ENCODE measurements at regions not wholly inside any gene's neighbourhood (a gene's known extent, or its start where the extent isn't known, plus 50 kb on each side); places are given as distances from the start of the nearest gene placed in this dataset.

DNA sequence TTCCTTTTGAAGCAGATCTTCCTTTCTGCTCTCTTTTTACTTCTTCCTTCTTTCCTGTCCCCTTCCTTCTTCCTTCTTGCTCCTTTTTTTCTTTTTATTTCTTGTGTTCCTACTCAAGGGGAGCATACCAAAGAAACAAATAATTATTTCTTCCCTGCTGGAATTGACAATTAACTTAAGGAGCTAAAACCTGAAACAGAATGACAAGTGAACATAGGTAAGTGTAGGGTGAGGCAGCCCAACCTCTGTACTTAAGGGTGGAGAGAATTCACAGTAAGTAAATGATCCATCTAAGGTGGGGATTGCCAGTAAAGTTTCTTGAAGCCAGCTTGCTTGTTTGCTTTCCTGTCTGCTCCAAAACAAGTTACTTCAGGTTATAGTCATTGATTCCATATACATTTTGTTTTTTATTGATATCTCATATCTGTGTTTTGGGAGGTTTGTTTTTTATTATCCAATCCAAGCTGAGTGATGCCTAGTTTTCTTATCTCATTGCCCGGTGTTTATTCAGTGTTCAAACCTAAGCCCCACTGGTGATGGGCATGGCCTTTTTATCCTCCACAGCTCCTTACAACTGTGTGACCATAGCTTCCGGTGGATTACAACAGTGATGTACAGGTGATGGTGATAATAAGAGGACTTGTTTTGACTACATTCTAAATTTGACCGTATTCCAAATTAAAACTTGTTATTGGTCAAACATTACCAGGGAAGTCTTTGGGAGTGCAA lies 133.2 kb upstream of the IVNS1ABP start:
- Histone ChIP-seq H3K4me3 (replicated peaks; ENCODE audit: insufficient read depth, low read length) (no peak overlapping the region), H3K27me3 (ENCODE audit: insufficient read depth, poor library complexity, severe bottlenecking) (no peaks in the 10 kb centered on the region), H3K27ac (replicated peaks) (no peak overlapping the region)
- TF ChIP-seq, protein P1, sequence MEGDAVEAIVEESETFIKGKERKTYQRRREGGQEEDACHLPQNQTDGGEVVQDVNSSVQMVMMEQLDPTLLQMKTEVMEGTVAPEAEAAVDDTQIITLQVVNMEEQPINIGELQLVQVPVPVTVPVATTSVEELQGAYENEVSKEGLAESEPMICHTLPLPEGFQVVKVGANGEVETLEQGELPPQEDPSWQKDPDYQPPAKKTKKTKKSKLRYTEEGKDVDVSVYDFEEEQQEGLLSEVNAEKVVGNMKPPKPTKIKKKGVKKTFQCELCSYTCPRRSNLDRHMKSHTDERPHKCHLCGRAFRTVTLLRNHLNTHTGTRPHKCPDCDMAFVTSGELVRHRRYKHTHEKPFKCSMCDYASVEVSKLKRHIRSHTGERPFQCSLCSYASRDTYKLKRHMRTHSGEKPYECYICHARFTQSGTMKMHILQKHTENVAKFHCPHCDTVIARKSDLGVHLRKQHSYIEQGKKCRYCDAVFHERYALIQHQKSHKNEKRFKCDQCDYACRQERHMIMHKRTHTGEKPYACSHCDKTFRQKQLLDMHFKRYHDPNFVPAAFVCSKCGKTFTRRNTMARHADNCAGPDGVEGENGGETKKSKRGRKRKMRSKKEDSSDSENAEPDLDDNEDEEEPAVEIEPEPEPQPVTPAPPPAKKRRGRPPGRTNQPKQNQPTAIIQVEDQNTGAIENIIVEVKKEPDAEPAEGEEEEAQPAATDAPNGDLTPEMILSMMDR (IDR thresholded peaks at IDR 0.05; ENCODE audit: insufficient read depth, low read length): no peak
- TF ChIP-seq SPI1 (IDR thresholded peaks at IDR 0.05; ENCODE audit: borderline replicate concordance, low read depth): no peak
- TF ChIP-seq GABPA (IDR thresholded peaks at IDR 0.05; ENCODE audit: low read depth): no peak
- no peak for TF ChIP-seq REST (IDR thresholded peaks at IDR 0.05; ENCODE audit: insufficient replicate concordance, low read depth)
- TF ChIP-seq POLR2AphosphoS5 (IDR thresholded peaks at IDR 0.05; ENCODE audit: low read depth): no peak
- no peak for DNase-seq (ENCODE audit: low read depth in 1 of 2, low spot score in 1 of 2)

GRCh38 chr1:185449378-185450059 lies 132.5 kb upstream of the IVNS1ABP start:
- TF ChIP-seq SPI1 (IDR thresholded peaks at IDR 0.05; ENCODE audit: borderline replicate concordance, low read depth) (no peak), GABPA (IDR thresholded peaks at IDR 0.05; ENCODE audit: low read depth) (no peak), REST (IDR thresholded peaks at IDR 0.05; ENCODE audit: insufficient replicate concordance, low read depth) (no peak), POLR2AphosphoS5 (IDR thresholded peaks at IDR 0.05; ENCODE audit: low read depth) (no peak)
- TF ChIP-seq, protein P1 (IDR thresholded peaks at IDR 0.05; ENCODE audit: insufficient read depth, low read length): no peak
- no peak for DNase-seq (ENCODE audit: low read depth in 1 of 2, low spot score in 1 of 2)
- Histone ChIP-seq H3K27ac (replicated peaks) (no peak overlapping the region), H3K4me3 (replicated peaks; ENCODE audit: insufficient read depth, low read length) (no peak overlapping the region), H3K27me3 (ENCODE audit: insufficient read depth, poor library complexity, severe bottlenecking) (no peaks in the 10 kb centered on the region)

DNA sequence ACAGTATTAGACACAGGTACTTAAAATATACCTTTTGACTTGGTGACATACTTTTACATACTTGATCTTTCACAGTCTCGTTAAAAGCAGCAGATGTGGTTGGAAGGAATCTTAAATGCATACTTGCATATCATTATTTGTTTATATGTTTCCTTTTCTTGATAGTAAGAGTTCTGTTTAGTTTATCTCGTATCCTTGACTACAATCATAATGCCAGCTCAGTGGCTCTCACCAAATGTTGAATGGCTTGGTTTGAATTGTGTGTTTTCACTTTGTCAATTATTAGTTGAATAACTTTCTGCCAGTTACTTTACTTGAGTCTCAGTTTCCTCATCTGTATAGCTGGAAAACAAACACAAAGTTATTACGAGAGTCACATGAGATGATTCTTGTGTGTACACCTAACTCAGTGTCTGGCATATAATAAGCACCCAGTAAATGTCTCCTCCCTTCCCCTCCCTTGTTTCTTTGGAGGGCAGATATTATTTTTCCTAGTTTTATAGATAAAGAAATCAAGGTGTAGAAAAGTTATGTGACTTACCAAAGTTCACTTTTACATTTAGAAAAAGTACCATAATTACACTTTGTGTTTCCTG lies 131.6 kb upstream of the IVNS1ABP start:
- H3K27me3 ChIP-seq (ENCODE audit: insufficient read depth, poor library complexity, severe bottlenecking): no peaks in the 10 kb centered on the region
- DNase-seq (ENCODE audit: low read depth in 1 of 2, low spot score in 1 of 2): no peak
- no peak overlapping the region for H3K27ac ChIP-seq (replicated peaks)
- TF ChIP-seq POLR2AphosphoS5 (IDR thresholded peaks at IDR 0.05; ENCODE audit: low read depth): no peak
- TF ChIP-seq REST (IDR thresholded peaks at IDR 0.05; ENCODE audit: insufficient replicate concordance, low read depth): no peak
- TF ChIP-seq SPI1 (IDR thresholded peaks at IDR 0.05; ENCODE audit: borderline replicate concordance, low read depth): no peak
- no peak for TF ChIP-seq GABPA (IDR thresholded peaks at IDR 0.05; ENCODE audit: low read depth)
- TF ChIP-seq, protein P1 (IDR thresholded peaks at IDR 0.05; ENCODE audit: insufficient read depth, low read length): no peak
- H3K4me3 ChIP-seq (replicated peaks; ENCODE audit: insufficient read depth, low read length): no peak overlapping the region

Data from HL-60 (cell line).